GM18909 (cell line): ENCODE measurements at regions not wholly inside any gene's neighbourhood (a gene's known extent, or its start where the extent isn't known, plus 50 kb on each side); places are given as distances from the start of the nearest gene placed in this dataset.
"Not testable (repeated sequence)": the region's sequence is repeated elsewhere in the genome, so short reads cannot be mapped to it uniquely, and the experiment has no call there.

Source experiments
- ATAC-seq: cut with Tn5 transposase; IDR thresholded peaks from one replicate; pipeline ENCODE4 v1.9.1; 2021; ENCODE audit warnings: mild to moderate bottlenecking; ENCODE audit not compliant: unreplicated experiment, poor library complexity

- no peak for ATAC-seq
These were observed 121.9 kb downstream of the SMIM20 start for GRCh38 chr4:26035921-26036320.

- no peak for ATAC-seq
These were observed 125.8 kb downstream of the SMIM20 start for GRCh38 chr4:26039639-26040359.

- no peak for ATAC-seq
These were observed 130.5 kb downstream of the SMIM20 start for GRCh38 chr4:26044524-26044923.

DNA sequence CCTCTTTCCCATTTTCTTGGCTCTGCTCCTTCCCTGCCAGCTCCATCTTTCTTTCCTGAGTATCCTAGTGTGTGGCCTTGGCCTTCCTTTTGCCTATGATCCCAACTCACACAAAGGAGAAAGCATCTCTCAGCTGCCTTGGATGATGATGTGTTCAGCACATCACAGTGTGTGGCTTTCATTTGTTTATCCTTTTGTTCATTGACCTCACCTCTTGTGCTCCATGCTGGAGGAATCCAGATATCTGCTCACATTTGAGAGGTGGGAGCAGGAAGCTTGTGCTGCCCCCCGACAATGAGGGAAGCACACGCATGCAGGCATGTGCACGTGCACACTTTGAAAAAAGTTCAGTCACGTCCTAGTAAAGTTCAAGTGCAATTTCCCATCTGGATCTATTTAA is 131.0 kb downstream of the SMIM20 start:
- no peak for ATAC-seq

DNA sequence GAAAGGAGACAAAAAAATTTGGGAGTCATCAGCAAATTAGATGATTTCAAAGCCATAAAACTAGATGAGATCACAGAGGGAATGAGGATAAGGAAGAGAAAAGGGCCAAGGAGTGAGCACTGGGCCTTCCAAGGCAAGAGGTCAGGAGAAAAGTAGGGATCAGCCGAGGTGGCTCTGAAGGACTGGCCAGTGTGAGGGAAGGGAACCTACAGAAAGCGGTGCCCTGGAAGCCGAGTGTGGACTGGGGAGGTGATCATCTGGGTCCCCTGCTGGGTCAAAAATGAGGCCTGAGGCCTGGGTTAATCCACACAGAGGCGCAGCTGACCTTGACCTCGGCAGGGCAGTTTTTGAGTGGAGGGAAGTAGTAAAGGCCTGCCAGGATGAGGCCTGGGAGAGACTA is 133.8 kb downstream of the SMIM20 start:
- ATAC-seq = no peak

DNA sequence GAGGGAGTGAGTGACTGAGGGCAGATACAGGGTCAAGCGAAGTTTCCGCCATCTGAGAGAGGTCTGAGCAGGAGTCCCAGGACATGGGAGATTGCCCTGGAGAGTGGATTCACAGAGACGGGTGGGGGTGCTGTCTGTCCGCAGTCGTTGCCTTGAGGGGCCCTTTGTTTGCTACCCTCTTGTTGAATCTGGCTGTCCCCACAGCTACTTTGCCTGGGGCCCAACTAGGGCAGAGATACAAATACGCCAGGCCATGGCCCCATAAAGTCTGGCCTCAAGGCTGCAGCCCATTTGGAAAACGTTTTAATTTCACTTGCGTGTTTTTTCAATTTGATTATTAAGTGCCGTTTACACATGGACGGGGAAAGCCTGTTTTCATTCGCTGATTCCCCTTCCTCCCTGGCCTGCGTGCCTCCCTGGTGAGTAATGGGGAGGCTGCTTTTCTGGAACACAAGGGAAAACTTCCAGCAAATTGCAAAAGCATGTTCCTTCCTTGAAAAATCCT is 134.4 kb downstream of the SMIM20 start:
- ATAC-seq = no peak

DNA sequence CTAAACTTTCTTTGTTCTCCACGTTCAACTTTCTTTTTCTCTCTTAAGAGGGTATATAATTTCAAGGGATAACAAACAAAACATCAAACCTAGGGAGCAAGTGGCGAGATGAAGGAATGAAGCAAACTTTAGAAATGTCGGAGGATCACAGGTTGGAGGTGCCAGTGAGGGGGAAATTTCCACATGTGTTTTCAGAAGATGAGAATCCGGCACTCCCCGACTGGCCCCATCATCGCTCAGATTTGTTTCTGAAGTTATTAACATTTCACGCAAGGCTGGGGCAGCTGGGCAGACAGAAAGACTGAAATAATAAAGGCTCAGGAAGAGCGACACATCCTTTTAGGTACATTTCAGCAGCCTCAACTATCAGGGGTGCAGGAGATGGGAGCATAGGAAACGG is 134.9 kb downstream of the SMIM20 start:
- ATAC-seq = no peak

DNA sequence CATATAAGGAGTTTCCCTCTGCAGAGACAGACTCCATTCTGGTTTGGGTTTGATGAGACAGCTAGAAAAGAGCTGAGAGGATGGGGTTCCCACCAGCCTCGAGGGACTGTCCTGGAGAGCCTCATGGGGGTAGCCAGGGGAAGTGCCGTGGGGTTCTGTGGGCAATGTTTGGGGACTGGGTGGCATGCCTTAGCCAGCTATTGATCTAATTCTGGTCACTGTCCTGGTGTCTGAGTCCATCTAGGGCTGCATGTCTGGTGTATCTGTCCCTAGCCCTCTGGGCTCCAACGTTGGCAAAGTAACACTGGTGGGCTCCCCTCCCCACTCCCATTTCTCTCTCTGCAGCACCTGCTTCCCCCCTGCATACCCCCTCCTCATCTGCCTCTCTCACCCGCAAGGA is 135.4 kb downstream of the SMIM20 start:
- ATAC-seq = no peak

DNA sequence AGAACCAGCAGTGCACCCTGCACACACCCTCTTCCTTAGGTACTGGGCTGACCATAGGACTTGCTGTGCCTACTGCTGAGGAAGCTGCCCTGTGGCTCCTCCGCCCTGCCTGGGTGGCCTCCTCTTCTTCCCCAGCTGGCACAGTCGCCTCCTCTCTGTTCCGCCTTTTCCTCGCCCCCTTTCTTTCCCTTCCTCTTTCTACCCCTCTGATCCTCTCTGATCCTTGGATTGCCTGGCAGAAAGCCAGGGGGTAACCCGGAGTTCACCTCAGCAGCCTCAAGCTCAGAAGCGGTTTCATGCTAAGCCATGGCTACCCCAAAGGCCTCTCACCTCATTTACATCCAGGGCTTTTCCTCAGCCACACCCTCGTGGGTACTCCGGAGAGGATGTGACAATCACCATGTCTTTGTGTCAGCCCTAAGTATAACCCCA is 136.2 kb downstream of the SMIM20 start:
- peak; percentile 51 for ATAC-seq

DNA sequence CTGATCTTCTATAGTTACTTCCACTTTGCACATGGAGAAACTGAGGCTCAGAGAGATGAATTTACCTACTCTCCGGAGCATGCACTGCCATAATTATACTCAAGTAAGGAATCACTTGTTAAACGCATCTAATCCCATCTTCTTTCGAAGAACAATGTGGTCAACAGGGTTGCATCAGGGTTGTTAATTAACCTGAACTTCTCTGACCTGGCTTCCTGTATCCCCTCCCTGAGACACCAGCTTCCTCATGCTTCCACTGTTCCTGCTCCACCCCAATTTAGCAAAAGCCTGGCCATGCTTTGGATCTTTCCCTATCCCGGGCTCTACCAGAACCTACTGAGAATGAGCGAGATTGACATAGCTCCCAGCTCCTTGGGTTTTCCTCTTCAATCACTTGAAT is 136.7 kb downstream of the SMIM20 start:
- peak; percentile 55 for ATAC-seq

DNA sequence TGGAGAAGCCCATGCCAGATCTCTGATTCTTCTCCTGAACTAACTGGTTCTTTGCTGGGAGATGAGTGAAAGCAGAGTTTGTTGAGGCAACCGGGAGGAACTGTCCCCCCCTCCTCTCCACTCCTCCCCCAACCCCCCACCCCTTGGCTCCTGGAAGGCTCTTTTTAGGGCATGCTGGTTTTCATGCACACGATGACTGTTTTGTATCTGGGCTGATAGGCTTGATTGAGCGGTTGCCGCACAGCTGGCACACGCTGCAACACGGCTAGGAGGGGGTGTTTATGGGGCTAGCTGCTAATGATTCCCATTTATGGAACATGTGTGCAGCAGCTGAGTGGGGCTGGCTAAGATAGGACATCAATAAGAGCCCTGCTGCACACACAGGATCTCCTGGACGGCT is 137.2 kb downstream of the SMIM20 start:
- ATAC-seq = no peak

GRCh38 chr4:26052663-26053541 is 138.9 kb downstream of the SMIM20 start:
- no peak for ATAC-seq

DNA sequence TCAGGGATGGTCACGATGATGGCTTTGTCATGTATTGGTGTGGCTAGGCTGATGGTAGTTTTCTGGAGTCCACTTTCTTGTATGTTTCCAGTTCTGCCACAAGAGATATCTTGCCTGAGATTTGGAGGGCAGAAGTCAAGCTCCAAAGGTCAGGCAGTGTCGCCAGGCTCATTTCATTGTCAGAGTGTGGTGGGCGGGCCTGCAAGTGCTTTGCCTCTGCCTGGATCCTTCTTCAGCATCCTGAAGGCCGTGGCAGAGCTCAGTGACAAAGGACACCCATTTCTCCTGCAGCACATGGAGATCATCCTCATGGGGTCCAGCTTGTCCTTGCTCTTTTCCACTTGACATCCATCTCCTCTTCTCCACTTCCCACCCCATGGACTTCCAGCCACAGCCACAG is 139.7 kb downstream of the SMIM20 start:
- ATAC-seq = no peak

- no peak for ATAC-seq
These were observed 141.8 kb downstream of the SMIM20 start for GRCh38 chr4:26055855-26056254.

- no peak for ATAC-seq
These were observed 142.4 kb downstream of the SMIM20 start for GRCh38 chr4:26056406-26056805.

GRCh38 chr4:26057839-26058238 is 143.8 kb downstream of the SMIM20 start:
- not testable (repeated sequence) for ATAC-seq

DNA sequence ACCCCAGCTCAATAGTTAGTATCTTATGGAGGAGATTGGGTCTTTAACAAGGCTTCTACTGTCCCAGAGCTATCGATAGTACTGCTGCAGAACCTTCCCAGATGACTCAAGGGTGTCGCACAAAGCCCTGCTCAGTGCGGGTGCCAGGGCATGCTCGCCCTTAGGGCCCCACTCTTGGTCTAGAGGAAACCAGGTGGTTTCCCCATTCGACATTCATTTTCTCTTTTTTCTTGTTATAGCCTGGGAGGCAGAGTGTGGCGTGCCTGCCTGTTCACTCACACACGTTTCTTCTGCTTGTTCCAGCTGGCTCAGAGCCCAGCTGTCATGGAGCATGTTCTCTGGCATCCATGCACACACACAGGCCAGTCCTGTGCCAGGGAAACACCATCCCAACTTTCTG is 144.5 kb downstream of the SMIM20 start:
- ATAC-seq = no peak

GRCh38 chr4:26059391-26060154 is 145.6 kb downstream of the SMIM20 start:
- ATAC-seq = no peak

- ATAC-seq = no peak
These were observed 146.3 kb downstream of the SMIM20 start for GRCh38 chr4:26060286-26060685.

GRCh38 chr4:26061248-26061986 is 147.4 kb downstream of the SMIM20 start:
- ATAC-seq = peak; percentile 82
